SK-N-SH treated with all-trans-retinoic acid at 6 μM for 48 hours (cell line): ENCODE measurements at regions not wholly inside any gene's neighbourhood (a gene's known extent, or its start where the extent isn't known, plus 50 kb on each side); places are given as distances from the start of the nearest gene placed in this dataset.

Experiments used
- ATAC-seq: fragments of 200-7000 bp; cut with Tn5 transposase; 3 replicates; pipeline ENCODE4 v1.9.1; 2020; ENCODE audit warnings: mild to moderate bottlenecking, moderate library complexity
- ARNTL ChIP-seq: fragments of 450-650 bp; formaldehyde crosslinking; IDR thresholded peaks from 2 replicates; pipeline ENCODE4 v1.5.0; 2020; ENCODE audit warnings: low read depth, mild to moderate bottlenecking, moderate library complexity, borderline replicate concordance
- BACH2 ChIP-seq: fragments of 250-450 bp; sonication (Bioruptor Pico); IDR thresholded peaks from 2 replicates; pipeline ENCODE4 v1.9.0; 2021; ENCODE audit warnings: mild to moderate bottlenecking, borderline replicate concordance
- CSDC2 ChIP-seq: fragments of 250-450 bp; sonication (Bioruptor Pico); IDR thresholded peaks from 2 replicates; pipeline ENCODE4 v1.5.0; 2020; ENCODE audit warnings: mild to moderate bottlenecking, moderate library complexity
- ESRRG ChIP-seq: fragments of 250-450 bp; sonication (Bioruptor Pico); IDR thresholded peaks from 2 replicates; pipeline ENCODE4 v1.6.1; 2021; ENCODE audit warnings: mild to moderate bottlenecking
- GLIS3 ChIP-seq: fragments of 250-450 bp; sonication (Bioruptor Pico); IDR thresholded peaks from 2 replicates; pipeline ENCODE4 v1.5.0; 2020; ENCODE audit warnings: mild to moderate bottlenecking, moderate library complexity
- ISL1 ChIP-seq: fragments of 250-450 bp; sonication (Bioruptor Pico); IDR thresholded peaks from 2 replicates; pipeline ENCODE4 v2.1.2; 2022; ENCODE audit warnings: mild to moderate bottlenecking, moderate library complexity
- OSR1 ChIP-seq: fragments of 250-450 bp; sonication (Bioruptor Pico); IDR thresholded peaks from 2 replicates; pipeline ENCODE4 v1.8.0; 2022; ENCODE audit warnings: moderate library complexity, mild to moderate bottlenecking, inconsistent platforms
- PATZ1 ChIP-seq: fragments of 250-450 bp; sonication (Bioruptor Pico); IDR thresholded peaks from 2 replicates; pipeline ENCODE4 v1.8.0; 2020; ENCODE audit warnings: mild to moderate bottlenecking, moderate library complexity, borderline replicate concordance
- SNAI2 ChIP-seq: fragments of 250-450 bp; sonication (Bioruptor Pico); IDR thresholded peaks from 2 replicates; pipeline ENCODE4 v1.5.0; 2020; ENCODE audit warnings: mild to moderate bottlenecking, moderate library complexity
- TCF4 ChIP-seq: fragments of 250-450 bp; sonication (Bioruptor Pico); IDR thresholded peaks from 2 replicates; pipeline ENCODE4 v1.8.0; 2021; ENCODE audit warnings: mild to moderate bottlenecking, moderate library complexity, borderline replicate concordance
- TOX ChIP-seq: fragments of 250-450 bp; sonication (Bioruptor Pico); IDR thresholded peaks from 2 replicates; pipeline ENCODE4 v1.8.0; 2021; ENCODE audit warnings: mild to moderate bottlenecking, moderate library complexity, borderline replicate concordance
- ZFP3 ChIP-seq: fragments of 250-450 bp; sonication (Bioruptor Pico); IDR thresholded peaks from 2 replicates; pipeline ENCODE4 v1.5.0; 2020; ENCODE audit warnings: mild to moderate bottlenecking, moderate library complexity
- ZFP30 ChIP-seq: fragments of 450-650 bp; formaldehyde crosslinking; IDR thresholded peaks from 2 replicates; pipeline ENCODE4 v1.5.0; 2022; ENCODE audit warnings: mild to moderate bottlenecking, moderate library complexity
- ZNF565 ChIP-seq: fragments of 450-650 bp; formaldehyde crosslinking; conservative IDR thresholded peaks from 2 replicates; pipeline ENCODE4 v1.5.0; 2020; ENCODE audit warnings: low read depth, mild to moderate bottlenecking, moderate library complexity
- ZNF70 ChIP-seq: fragments of 450-650 bp; formaldehyde crosslinking; IDR thresholded peaks from 2 replicates; pipeline ENCODE4 v1.5.0; 2020; ENCODE audit warnings: mild to moderate bottlenecking, moderate library complexity
- ZNF8 ChIP-seq: fragments of 450-650 bp; formaldehyde crosslinking; IDR thresholded peaks from 2 replicates; pipeline ENCODE4 v1.5.0; 2020; ENCODE audit warnings: mild to moderate bottlenecking, moderate library complexity
- TF ChIP-seq, protein P1 (sequence below): fragments of 250-450 bp; sonication (Bioruptor Pico); IDR thresholded peaks from 2 replicates; pipeline ENCODE4 v1.5.1; 2021; ENCODE audit warnings: mild to moderate bottlenecking, moderate library complexity
- TF ChIP-seq, protein P2 (sequence below): fragments of 250-450 bp; sonication (Bioruptor Pico); IDR thresholded peaks from 2 replicates; pipeline ENCODE4 v1.5.0; 2020; ENCODE audit warnings: mild to moderate bottlenecking, moderate library complexity

DNA sequence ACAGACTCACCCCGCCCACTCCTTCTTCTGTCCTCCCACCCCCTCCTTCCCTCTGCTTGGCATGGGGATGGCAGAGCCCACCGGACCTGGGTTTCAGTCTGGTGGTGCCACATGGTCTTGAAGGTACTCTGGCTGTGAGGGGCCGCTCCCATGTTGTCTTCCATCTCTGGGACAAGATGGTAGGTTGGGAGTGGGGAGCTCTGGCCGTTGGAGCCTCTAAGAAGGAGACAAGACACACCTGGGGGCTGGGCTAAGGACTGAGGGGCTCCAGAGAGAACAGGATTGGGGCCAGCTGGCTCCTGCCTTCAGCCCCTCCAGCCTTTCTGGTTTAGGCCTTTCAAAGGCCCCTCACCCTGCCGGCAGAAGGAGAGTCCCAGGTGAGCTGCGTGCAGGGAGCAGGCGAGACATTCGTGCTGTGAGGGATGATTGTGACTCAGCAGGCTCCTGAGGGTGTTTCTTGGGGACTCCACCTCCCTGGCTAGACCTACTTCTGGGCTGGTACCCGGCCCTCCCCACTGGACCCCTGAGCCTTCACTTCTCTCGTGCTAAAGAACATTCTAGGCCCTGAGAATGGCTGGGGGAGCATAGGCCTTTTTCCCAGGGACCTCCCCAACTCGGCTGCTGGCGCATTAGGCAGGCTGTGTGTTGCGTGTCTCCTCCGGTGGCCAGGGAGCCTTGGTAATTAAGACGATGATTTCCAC, 128.2 kb upstream of the HAAO start (continued):
- TF ChIP-seq, protein P1, sequence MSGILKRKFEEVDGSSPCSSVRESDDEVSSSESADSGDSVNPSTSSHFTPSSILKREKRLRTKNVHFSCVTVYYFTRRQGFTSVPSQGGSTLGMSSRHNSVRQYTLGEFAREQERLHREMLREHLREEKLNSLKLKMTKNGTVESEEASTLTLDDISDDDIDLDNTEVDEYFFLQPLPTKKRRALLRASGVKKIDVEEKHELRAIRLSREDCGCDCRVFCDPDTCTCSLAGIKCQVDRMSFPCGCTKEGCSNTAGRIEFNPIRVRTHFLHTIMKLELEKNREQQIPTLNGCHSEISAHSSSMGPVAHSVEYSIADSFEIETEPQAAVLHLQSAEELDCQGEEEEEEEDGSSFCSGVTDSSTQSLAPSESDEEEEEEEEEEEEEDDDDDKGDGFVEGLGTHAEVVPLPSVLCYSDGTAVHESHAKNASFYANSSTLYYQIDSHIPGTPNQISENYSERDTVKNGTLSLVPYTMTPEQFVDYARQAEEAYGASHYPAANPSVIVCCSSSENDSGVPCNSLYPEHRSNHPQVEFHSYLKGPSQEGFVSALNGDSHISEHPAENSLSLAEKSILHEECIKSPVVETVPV (CRISPR knock-in tag), result no peak
- TF ChIP-seq, protein P2, sequence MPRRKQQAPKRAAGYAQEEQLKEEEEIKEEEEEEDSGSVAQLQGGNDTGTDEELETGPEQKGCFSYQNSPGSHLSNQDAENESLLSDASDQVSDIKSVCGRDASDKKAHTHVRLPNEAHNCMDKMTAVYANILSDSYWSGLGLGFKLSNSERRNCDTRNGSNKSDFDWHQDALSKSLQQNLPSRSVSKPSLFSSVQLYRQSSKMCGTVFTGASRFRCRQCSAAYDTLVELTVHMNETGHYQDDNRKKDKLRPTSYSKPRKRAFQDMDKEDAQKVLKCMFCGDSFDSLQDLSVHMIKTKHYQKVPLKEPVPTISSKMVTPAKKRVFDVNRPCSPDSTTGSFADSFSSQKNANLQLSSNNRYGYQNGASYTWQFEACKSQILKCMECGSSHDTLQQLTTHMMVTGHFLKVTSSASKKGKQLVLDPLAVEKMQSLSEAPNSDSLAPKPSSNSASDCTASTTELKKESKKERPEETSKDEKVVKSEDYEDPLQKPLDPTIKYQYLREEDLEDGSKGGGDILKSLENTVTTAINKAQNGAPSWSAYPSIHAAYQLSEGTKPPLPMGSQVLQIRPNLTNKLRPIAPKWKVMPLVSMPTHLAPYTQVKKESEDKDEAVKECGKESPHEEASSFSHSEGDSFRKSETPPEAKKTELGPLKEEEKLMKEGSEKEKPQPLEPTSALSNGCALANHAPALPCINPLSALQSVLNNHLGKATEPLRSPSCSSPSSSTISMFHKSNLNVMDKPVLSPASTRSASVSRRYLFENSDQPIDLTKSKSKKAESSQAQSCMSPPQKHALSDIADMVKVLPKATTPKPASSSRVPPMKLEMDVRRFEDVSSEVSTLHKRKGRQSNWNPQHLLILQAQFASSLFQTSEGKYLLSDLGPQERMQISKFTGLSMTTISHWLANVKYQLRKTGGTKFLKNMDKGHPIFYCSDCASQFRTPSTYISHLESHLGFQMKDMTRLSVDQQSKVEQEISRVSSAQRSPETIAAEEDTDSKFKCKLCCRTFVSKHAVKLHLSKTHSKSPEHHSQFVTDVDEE, result no peak
- no peak for TF ChIP-seq ZFP3 (CRISPR knock-in tag)
- TF ChIP-seq ARNTL (CRISPR knock-in tag), result no peak
- TF ChIP-seq SNAI2 (CRISPR knock-in tag), result no peak

GRCh38 chr2:42918671-42919318, 126.4 kb upstream of the HAAO start:
- TF ChIP-seq TCF4 (CRISPR knock-in tag) (no peak), ESRRG (no peak), BACH2 (no peak), OSR1 (no peak), SNAI2 (CRISPR knock-in tag) (no peak), ZNF8 (CRISPR knock-in tag) (no peak), TOX (CRISPR knock-in tag) (no peak), PATZ1 (CRISPR knock-in tag) (no peak), CSDC2 (CRISPR knock-in tag) (no peak), ZFP30 (CRISPR knock-in tag) (no peak)
- TF ChIP-seq, protein P2, result no peak
- TF ChIP-seq, all 23 proteins: peak for 0
- ATAC-seq, result no peak

GRCh38 chr2:42918041-42918440, 125.7 kb upstream of the HAAO start:
- ATAC-seq, result no peak
- TF ChIP-seq ISL1 (no peak), BACH2 (no peak), OSR1 (no peak), ZNF70 (CRISPR knock-in tag) (no peak)
- TF ChIP-seq, protein P1 (CRISPR knock-in tag), result no peak
- TF ChIP-seq, all 23 proteins: peak for 0

DNA sequence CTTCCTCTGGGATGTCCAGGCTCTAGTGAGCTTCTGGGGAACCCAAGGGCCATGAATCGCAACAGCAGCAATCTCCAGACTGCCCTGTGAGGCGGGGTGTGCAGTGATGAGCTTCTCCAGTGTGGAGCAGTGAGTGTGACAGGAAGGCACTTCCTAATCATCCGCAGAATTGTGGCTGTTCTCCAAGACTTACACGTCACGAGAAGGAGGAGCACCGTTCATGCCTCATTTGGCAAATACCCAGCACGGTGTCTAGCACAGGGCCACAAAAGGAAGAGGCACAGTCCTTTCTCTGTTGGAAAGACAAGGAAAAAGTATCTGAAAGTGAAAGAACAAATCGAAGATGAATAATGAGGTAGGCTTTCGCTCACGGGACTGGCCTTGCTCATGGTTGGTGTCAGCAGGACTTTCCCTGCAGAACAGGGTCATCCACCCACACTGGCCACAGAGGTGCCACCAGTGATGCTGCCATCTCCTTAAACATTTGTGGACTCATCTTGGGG, 125.1 kb upstream of the HAAO start:
- peak; percentile 85 for ATAC-seq
- TF ChIP-seq ZNF565 (CRISPR knock-in tag) (no peak), ZFP30 (CRISPR knock-in tag) (no peak), CSDC2 (CRISPR knock-in tag) (no peak), ARNTL (CRISPR knock-in tag) (no peak), SNAI2 (CRISPR knock-in tag) (no peak), ZFP3 (CRISPR knock-in tag) (no peak), ZNF8 (CRISPR knock-in tag) (no peak), ESRRG (no peak), OSR1 (no peak), TCF4 (CRISPR knock-in tag) (no peak), GLIS3 (CRISPR knock-in tag) (no peak)
- TF ChIP-seq, protein P1 (CRISPR knock-in tag), result no peak
- TF ChIP-seq, protein P2, result no peak
